ENCODE measurements at regions not wholly inside any gene's neighbourhood (a gene's known extent, or its start where the extent isn't known, plus 50 kb on each side); places are given as distances from the start of the nearest gene placed in this dataset.

- no peak overlapping the region for H3K4me3 ChIP-seq (ENCODE audit: low read length)
- H3K4me1 ChIP-seq (ENCODE audit: insufficient read depth, low read length): no peaks in the 10 kb centered on the region
- H3K9me3 ChIP-seq (ENCODE audit: low read length): no peaks in the 10 kb centered on the region
- H2AFZ ChIP-seq (ENCODE audit: low read depth, low read length): no peak overlapping the region
- H3K27me3 ChIP-seq (ENCODE audit: insufficient read depth, low read length): no peaks in the 10 kb centered on the region
- H3K36me3 ChIP-seq (ENCODE audit: insufficient read depth, low read length): no peaks in the 10 kb centered on the region
Measured at GRCh38 chr7:46486256-46487206, 565.5 kb upstream of the IGFBP3 start.

GRCh38 chr7:46485481-46486065 is 564.5 kb upstream of the IGFBP3 start:
- Histone ChIP-seq H3K36me3 (ENCODE audit: insufficient read depth, low read length) (no peaks in the 10 kb centered on the region), H2AFZ (ENCODE audit: low read depth, low read length) (no peak overlapping the region)

DNA sequence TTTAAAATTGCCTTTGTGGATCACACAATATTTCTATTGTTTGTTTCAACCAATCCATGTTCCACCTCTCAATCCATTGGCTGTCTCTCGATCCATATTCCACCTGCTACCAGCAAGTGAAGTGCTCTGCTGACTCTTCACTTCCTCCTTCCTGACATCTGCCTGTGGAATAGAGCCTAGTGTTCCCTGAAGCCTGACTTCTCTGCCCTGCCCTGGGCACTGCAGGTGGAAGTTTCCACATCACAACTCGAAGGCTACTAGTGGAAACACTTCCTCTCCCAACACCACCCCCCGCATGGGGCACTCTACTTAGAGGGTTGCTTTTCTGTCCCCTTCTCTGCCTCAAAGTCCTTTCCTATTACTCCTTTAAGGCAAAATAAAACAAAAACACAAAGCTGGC is 563.8 kb upstream of the IGFBP3 start:
- Histone ChIP-seq H3K9me3 (ENCODE audit: low read length) (no peaks in the 10 kb centered on the region), H3K36me3 (ENCODE audit: insufficient read depth, low read length) (no peaks in the 10 kb centered on the region), H3K27me3 (ENCODE audit: insufficient read depth, low read length) (no peaks in the 10 kb centered on the region), H3K4me1 (ENCODE audit: insufficient read depth, low read length) (no peaks in the 10 kb centered on the region), H2AFZ (ENCODE audit: low read depth, low read length) (no peak overlapping the region), H3K4me3 (ENCODE audit: low read length) (no peak overlapping the region)

More at GRCh38 chr7:46485481-46486065, 564.5 kb upstream of the IGFBP3 start:
- Histone ChIP-seq H3K4me3 (ENCODE audit: low read length) (no peak overlapping the region), H3K4me1 (ENCODE audit: insufficient read depth, low read length) (no peaks in the 10 kb centered on the region), H3K27me3 (ENCODE audit: insufficient read depth, low read length) (no peaks in the 10 kb centered on the region), H3K9me3 (ENCODE audit: low read length) (no peaks in the 10 kb centered on the region)

DNA sequence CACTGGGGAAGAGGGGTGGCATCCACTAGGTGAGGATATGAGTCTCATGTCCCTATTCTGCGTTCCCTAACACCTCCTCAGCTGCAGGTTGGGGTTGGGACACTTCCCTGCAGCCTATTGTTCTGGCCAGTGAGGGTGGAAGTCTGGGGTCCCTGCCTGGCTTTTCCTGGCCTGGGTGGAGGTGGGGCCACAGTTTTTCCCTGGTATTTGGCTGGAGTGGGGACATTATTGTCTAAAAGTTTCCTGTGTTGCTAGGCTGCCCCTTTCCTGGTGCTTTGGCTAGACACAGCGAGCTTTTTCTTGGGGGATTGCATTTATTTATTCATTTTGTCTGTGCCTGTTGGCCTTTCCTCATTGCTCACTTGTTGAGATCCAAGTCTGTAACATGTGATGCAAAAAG is 559.5 kb upstream of the IGFBP3 start:
- Histone ChIP-seq H3K27me3 (ENCODE audit: insufficient read depth, low read length) (no peaks in the 10 kb centered on the region), H3K9me3 (ENCODE audit: low read length) (no peaks in the 10 kb centered on the region), H2AFZ (ENCODE audit: low read depth, low read length) (no peak overlapping the region), H3K36me3 (ENCODE audit: insufficient read depth, low read length) (no peaks in the 10 kb centered on the region), H3K4me3 (ENCODE audit: low read length) (no peak overlapping the region), H3K4me1 (ENCODE audit: insufficient read depth, low read length) (no peaks in the 10 kb centered on the region)

DNA sequence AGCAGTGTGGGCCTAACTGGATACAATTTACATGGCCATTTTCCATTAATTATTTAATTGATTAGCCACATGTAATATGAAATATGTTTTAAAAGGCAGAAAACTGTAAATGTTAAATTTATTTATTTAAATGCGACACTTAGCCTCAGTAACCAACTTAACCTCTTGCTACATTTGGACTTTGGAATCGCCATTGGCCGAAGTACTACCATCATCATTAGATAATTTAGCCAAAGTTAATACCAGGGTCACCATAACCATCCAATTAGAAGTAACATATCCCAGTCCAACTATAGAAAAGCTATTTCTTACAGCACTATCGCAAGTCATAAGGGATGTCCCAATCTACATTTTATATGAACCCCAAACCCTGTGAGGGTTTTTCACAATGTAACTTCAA is 558.6 kb upstream of the IGFBP3 start:
- Histone ChIP-seq H3K36me3 (ENCODE audit: insufficient read depth, low read length) (no peaks in the 10 kb centered on the region), H3K4me1 (ENCODE audit: insufficient read depth, low read length) (no peaks in the 10 kb centered on the region), H2AFZ (ENCODE audit: low read depth, low read length) (no peak overlapping the region)

GRCh38 chr7:46478046-46478445 is 557.0 kb upstream of the IGFBP3 start:
- H3K27me3 ChIP-seq (ENCODE audit: insufficient read depth, low read length): no peaks in the 10 kb centered on the region
- H2AFZ ChIP-seq (ENCODE audit: low read depth, low read length): no peak overlapping the region
- peaks cover 1% of the 10 kb centered on the region for H3K9me3 ChIP-seq (ENCODE audit: low read length)
- no peaks in the 10 kb centered on the region for H3K36me3 ChIP-seq (ENCODE audit: insufficient read depth, low read length)
- no peak overlapping the region for H3K4me3 ChIP-seq (ENCODE audit: low read length)
- no peaks in the 10 kb centered on the region for H3K4me1 ChIP-seq (ENCODE audit: insufficient read depth, low read length)

More for the DNA sequence above, 558.6 kb upstream of the IGFBP3 start:
- Histone ChIP-seq H3K4me3 (ENCODE audit: low read length) (no peak overlapping the region), H3K27me3 (ENCODE audit: insufficient read depth, low read length) (no peaks in the 10 kb centered on the region), H3K9me3 (ENCODE audit: low read length) (no peaks in the 10 kb centered on the region)

DNA sequence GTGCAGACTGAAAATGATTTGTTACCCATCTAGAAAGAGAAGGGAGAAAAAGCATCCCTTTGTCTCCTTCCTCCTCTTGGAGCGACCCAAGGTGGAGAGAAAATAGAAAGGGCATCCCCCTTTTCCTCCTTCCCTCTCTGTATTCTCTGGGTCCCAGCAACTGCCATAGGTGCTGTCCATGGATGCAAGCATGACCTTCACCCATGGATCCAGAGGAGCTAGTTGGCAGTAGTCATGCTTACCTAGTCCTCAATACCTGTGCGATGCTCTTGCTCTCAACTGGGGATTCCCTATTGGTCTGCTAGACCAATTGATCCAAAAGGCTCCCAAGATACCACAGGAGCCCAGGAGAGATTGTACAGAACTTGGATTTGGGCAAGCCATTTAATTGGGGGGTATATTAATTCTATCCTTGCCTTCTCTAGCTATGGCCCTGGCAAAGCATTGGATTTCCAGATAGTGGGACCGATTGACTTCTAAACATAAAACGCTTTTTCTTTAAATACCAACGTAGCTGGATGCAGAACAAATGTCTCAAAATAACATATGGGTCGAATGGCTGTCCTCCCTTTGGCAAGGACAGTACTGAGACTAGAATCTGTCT is 547.8 kb upstream of the IGFBP3 start:
- Histone ChIP-seq H3K4me3 (ENCODE audit: low read length) (no peak overlapping the region), H3K9me3 (ENCODE audit: low read length) (peaks cover 11% of the 10 kb centered on the region), H3K36me3 (ENCODE audit: insufficient read depth, low read length) (no peaks in the 10 kb centered on the region)

DNA sequence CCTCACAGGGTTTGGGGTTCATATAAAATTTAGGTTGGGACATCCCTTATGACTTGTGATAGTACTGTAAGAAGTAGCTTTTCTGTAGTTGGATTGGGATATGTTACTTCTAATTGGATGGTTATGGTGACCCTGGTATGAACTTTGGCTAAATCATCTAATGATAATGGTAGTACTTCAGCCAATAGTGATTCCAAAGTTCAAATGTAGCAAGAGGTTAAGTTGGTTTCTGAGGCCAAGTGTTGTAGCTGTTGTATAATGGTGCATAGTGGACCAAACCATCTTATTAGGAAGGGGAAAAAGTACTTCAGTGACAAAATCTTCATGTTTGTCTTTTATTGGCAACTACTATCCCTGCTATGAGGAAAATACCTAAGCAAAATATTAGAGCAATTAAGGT is 542.1 kb upstream of the IGFBP3 start:
- no peaks in the 10 kb centered on the region for H3K27me3 ChIP-seq (ENCODE audit: insufficient read depth, low read length)
- H3K36me3 ChIP-seq (ENCODE audit: insufficient read depth, low read length): no peaks in the 10 kb centered on the region
- no peak overlapping the region for H3K4me3 ChIP-seq (ENCODE audit: low read length)
- H2AFZ ChIP-seq (ENCODE audit: low read depth, low read length): no peak overlapping the region
- peaks cover under 1% of the 10 kb centered on the region for H3K9me3 ChIP-seq (ENCODE audit: low read length)
- no peaks in the 10 kb centered on the region for H3K4me1 ChIP-seq (ENCODE audit: insufficient read depth, low read length)

More for the DNA sequence above, 547.8 kb upstream of the IGFBP3 start:
- Histone ChIP-seq H3K27me3 (ENCODE audit: insufficient read depth, low read length) (no peaks in the 10 kb centered on the region), H3K4me1 (ENCODE audit: insufficient read depth, low read length) (no peaks in the 10 kb centered on the region), H2AFZ (ENCODE audit: low read depth, low read length) (no peak overlapping the region)

- no peaks in the 10 kb centered on the region for H3K27me3 ChIP-seq (ENCODE audit: insufficient read depth, low read length)
- H3K9me3 ChIP-seq (ENCODE audit: low read length): no peaks in the 10 kb centered on the region
- H3K4me3 ChIP-seq (ENCODE audit: low read length): no peak overlapping the region
- no peak overlapping the region for H2AFZ ChIP-seq (ENCODE audit: low read depth, low read length)
- no peaks in the 10 kb centered on the region for H3K36me3 ChIP-seq (ENCODE audit: insufficient read depth, low read length)
- no peaks in the 10 kb centered on the region for H3K4me1 ChIP-seq (ENCODE audit: insufficient read depth, low read length)
Measured at GRCh38 chr7:46461334-46461777, 540.3 kb upstream of the IGFBP3 start.

DNA sequence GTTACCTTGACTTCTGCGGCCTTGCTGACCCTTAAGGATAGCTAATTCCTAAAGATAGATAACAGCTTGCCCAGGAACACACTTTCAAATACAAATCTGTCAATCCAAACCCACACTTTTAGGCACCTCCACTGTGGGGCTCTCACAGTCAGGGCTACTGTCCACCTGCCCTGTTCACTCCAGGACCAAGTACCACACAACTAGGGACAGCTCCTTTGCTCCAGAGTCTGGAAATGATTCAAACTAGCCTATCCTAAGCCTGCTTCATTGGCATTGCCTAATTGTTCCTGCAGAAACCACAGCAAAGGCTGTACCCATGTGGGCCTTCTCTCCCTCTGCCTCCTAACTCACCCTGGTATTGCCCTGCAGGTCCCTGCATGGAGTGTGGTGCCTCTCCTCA is 538.9 kb upstream of the IGFBP3 start:
- H3K4me3 ChIP-seq (ENCODE audit: low read length): no peak overlapping the region
- no peaks in the 10 kb centered on the region for H3K36me3 ChIP-seq (ENCODE audit: insufficient read depth, low read length)
- H3K4me1 ChIP-seq (ENCODE audit: insufficient read depth, low read length): no peaks in the 10 kb centered on the region
- H3K27me3 ChIP-seq (ENCODE audit: insufficient read depth, low read length): no peaks in the 10 kb centered on the region
- no peaks in the 10 kb centered on the region for H3K9me3 ChIP-seq (ENCODE audit: low read length)
- no peak overlapping the region for H2AFZ ChIP-seq (ENCODE audit: low read depth, low read length)

- H3K4me3 ChIP-seq (ENCODE audit: low read length): no peak overlapping the region
- no peak overlapping the region for H2AFZ ChIP-seq (ENCODE audit: low read depth, low read length)
- H3K27me3 ChIP-seq (ENCODE audit: insufficient read depth, low read length): no peaks in the 10 kb centered on the region
- H3K9me3 ChIP-seq (ENCODE audit: low read length): no peaks in the 10 kb centered on the region
- H3K4me1 ChIP-seq (ENCODE audit: insufficient read depth, low read length): no peaks in the 10 kb centered on the region
- H3K36me3 ChIP-seq (ENCODE audit: insufficient read depth, low read length): no peaks in the 10 kb centered on the region
Measured at GRCh38 chr7:46454816-46455215, 533.7 kb upstream of the IGFBP3 start.

DNA sequence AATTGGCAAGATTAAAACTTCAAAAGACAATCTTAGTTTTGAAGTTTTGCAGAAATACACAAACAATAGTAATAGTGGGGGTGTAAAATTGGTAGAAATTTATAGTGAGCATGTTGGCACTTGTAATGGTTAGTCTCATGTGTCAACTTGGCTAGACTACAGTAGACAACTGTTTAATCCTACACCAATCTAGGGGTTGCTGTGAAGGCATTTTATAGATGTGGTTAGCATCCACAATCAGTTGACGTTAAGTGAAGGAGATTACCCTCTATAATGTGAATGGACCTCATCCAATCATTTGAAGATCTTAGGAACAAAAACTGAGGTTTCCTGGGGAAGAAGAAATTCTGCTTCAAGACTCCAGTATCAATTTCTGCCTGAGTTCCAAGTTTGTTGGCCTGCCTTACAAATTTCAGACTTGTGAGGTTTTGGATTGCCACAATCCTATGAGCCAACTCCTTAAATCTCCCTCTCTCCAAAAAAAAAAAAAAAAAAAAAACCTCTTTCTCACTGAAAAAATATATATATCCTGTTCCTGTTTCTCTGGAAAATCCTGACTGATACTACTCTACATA is 531.6 kb upstream of the IGFBP3 start:
- Histone ChIP-seq H3K27me3 (ENCODE audit: insufficient read depth, low read length) (no peaks in the 10 kb centered on the region), H3K4me1 (ENCODE audit: insufficient read depth, low read length) (no peaks in the 10 kb centered on the region), H2AFZ (ENCODE audit: low read depth, low read length) (no peak overlapping the region), H3K36me3 (ENCODE audit: insufficient read depth, low read length) (no peaks in the 10 kb centered on the region), H3K4me3 (ENCODE audit: low read length) (no peak overlapping the region), H3K9me3 (ENCODE audit: low read length) (no peaks in the 10 kb centered on the region)

GRCh38 chr7:46451846-46452245 is 530.8 kb upstream of the IGFBP3 start:
- no peaks in the 10 kb centered on the region for H3K9me3 ChIP-seq (ENCODE audit: low read length)
- no peak overlapping the region for H3K4me3 ChIP-seq (ENCODE audit: low read length)
- H3K4me1 ChIP-seq (ENCODE audit: insufficient read depth, low read length): no peaks in the 10 kb centered on the region

More at GRCh38 chr7:46451846-46452245, 530.8 kb upstream of the IGFBP3 start:
- H3K36me3 ChIP-seq (ENCODE audit: insufficient read depth, low read length): no peaks in the 10 kb centered on the region
- H3K27me3 ChIP-seq (ENCODE audit: insufficient read depth, low read length): no peaks in the 10 kb centered on the region
- no peak overlapping the region for H2AFZ ChIP-seq (ENCODE audit: low read depth, low read length)

Measured in neuron (in vitro differentiated cells).